NT2/D1 (cell line): ENCODE measurements at regions not wholly inside any gene's neighbourhood (a gene's known extent, or its start where the extent isn't known, plus 50 kb on each side); places are given as distances from the start of the nearest gene placed in this dataset.

Source experiments
- YY1 ChIP-seq: IDR thresholded peaks from 2 replicates; pipeline ENCODE4 v1.6.1; 2011; ENCODE audit not compliant: insufficient read length, insufficient read depth
- ZNF274 ChIP-seq: IDR thresholded peaks from 2 replicates; pipeline ENCODE4 v1.6.1; 2011; ENCODE audit warnings: mild to moderate bottlenecking, low read depth, low read length

- TF ChIP-seq ZNF274 (no peak), YY1 (no peak)
Observed at GRCh38 chr7:17432793-17433192, 134.3 kb downstream of the AHR start.
